ENCODE measurements at regions not wholly inside any gene's neighbourhood (a gene's known extent, or its start where the extent isn't known, plus 50 kb on each side); places are given as distances from the start of the nearest gene placed in this dataset.
A peak's percentile ranks its signal among the peaks of the same experiment; 100 is the strongest.

DNA sequence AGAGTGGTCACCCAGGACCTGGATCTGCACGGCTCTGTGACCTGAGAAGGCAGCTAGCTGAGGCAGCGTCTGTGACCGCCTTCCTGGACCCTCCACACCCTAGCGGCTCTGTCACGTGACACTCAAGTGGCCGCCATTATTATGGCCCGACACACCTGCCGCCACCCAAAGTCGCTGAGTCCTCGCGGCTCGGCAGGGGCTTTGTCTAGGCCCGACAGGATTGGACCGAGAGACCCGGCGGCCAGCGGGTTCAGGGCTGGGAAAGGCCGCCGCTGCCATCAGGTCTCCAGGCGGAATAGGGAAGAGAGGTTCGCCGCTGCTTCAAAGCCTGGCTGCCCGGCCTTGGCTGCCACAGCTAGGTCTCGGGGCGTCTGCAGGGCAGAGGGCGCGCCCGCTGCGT, 1162.5 kb upstream of the LRRTM1 start (continued):
- TF ChIP-seq CREBBP (IDR thresholded peaks at IDR 0.05; ENCODE audit: low read depth, low read length), result no peak
- no peak for TF ChIP-seq NR2F6 (CRISPR knock-in tag; IDR thresholded peaks at IDR 0.05)
- TF ChIP-seq RFX5 (IDR thresholded peaks at IDR 0.05; ENCODE audit: low read depth, low read length), result no peak
- no peak for TF ChIP-seq HNRNPUL1 (IDR thresholded peaks at IDR 0.05; ENCODE audit: low read length)
- TF ChIP-seq ZNF444 (CRISPR knock-in tag; IDR thresholded peaks at IDR 0.05), result no peak
- TF ChIP-seq ZNF717 (CRISPR knock-in tag; IDR thresholded peaks at IDR 0.05), result no peak
- TF ChIP-seq HMGN3 (IDR thresholded peaks at IDR 0.05; ENCODE audit: borderline replicate concordance, extremely low read depth, insufficient read length, low read depth, low read length), result no peak
- TF ChIP-seq, protein P1, sequence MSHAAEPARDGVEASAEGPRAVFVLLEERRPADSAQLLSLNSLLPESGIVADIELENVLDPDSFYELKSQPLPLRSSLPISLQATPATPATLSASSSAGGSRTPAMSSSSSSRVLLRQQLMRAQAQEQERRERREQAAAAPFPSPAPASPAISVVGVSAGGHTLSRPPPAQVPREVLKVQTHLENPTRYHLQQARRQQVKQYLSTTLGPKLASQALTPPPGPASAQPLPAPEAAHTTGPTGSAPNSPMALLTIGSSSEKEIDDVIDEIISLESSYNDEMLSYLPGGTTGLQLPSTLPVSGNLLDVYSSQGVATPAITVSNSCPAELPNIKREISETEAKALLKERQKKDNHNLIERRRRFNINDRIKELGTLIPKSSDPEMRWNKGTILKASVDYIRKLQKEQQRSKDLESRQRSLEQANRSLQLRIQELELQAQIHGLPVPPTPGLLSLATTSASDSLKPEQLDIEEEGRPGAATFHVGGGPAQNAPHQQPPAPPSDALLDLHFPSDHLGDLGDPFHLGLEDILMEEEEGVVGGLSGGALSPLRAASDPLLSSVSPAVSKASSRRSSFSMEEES (CRISPR knock-in tag; IDR thresholded peaks at IDR 0.05), result peak; percentile 92
- no peak for TF ChIP-seq RBM22 (IDR thresholded peaks at IDR 0.05; ENCODE audit: low read depth, low read length, poor library complexity, severe bottlenecking)
- no peak for TF ChIP-seq KAT8 (IDR thresholded peaks at IDR 0.05; ENCODE audit: low read depth)
- no peak for TF ChIP-seq MIER1 (IDR thresholded peaks at IDR 0.05; ENCODE audit: low read depth)
- TF ChIP-seq ZNF551 (CRISPR knock-in tag; IDR thresholded peaks at IDR 0.05), result no peak
- TF ChIP-seq MTF1 (CRISPR knock-in tag; IDR thresholded peaks at IDR 0.05; ENCODE audit: borderline replicate concordance), result no peak
- 0 out of 2 replicates have a peak, but pooled peaks have one; percentile 56 for TF ChIP-seq ERF (CRISPR knock-in tag; IDR thresholded peaks at IDR 0.05)
- no peak for TF ChIP-seq SMAD1 (IDR thresholded peaks at IDR 0.05; ENCODE audit: low read depth, low read length, partially characterized antibody)
- no peak for TF ChIP-seq ZNF586 (CRISPR knock-in tag; conservative IDR thresholded peaks at IDR 0.05)
- TF ChIP-seq DMBX1 (CRISPR knock-in tag; IDR thresholded peaks at IDR 0.05; ENCODE audit: borderline replicate concordance), result peak; percentile 26; the same call in 1 of the 2 replicates
- no peak for TF ChIP-seq ZNF347 (CRISPR knock-in tag; IDR thresholded peaks at IDR 0.05; ENCODE audit: low read depth)
- no peak for TF ChIP-seq BRF1 (IDR thresholded peaks at IDR 0.05; ENCODE audit: borderline replicate concordance, extremely low read depth, insufficient read length)
- TF ChIP-seq POLR2H (tag; IDR thresholded peaks at IDR 0.05; ENCODE audit: low read depth), result no peak
- TF ChIP-seq, protein P2, sequence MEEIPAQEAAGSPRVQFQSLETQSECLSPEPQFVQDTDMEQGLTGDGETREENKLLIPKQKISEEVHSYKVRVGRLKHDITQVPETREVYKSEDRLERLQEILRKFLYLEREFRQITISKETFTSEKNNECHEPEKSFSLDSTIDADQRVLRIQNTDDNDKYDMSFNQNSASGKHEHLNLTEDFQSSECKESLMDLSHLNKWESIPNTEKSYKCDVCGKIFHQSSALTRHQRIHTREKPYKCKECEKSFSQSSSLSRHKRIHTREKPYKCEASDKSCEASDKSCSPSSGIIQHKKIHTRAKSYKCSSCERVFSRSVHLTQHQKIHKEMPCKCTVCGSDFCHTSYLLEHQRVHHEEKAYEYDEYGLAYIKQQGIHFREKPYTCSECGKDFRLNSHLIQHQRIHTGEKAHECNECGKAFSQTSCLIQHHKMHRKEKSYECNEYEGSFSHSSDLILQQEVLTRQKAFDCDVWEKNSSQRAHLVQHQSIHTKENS (CRISPR knock-in tag; IDR thresholded peaks at IDR 0.05), result no peak
- no peak for TF ChIP-seq NCOA6 (IDR thresholded peaks at IDR 0.05)
- TF ChIP-seq, protein P3, sequence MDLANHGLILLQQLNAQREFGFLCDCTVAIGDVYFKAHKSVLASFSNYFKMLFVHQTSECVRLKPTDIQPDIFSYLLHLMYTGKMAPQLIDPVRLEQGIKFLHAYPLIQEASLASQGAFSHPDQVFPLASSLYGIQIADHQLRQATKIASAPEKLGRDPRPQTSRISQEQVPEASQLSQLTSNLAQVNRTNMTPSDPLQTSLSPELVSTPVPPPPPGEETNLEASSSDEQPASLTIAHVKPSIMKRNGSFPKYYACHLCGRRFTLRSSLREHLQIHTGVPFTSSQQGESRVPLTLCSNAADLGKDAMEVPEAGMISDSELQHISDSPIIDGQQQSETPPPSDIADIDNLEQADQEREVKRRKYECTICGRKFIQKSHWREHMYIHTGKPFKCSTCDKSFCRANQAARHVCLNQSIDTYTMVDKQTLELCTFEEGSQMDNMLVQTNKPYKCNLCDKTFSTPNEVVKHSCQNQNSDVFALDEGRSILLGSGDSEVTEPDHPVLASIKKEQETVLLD (IDR thresholded peaks at IDR 0.05), result no peak
- TF ChIP-seq, protein P4, sequence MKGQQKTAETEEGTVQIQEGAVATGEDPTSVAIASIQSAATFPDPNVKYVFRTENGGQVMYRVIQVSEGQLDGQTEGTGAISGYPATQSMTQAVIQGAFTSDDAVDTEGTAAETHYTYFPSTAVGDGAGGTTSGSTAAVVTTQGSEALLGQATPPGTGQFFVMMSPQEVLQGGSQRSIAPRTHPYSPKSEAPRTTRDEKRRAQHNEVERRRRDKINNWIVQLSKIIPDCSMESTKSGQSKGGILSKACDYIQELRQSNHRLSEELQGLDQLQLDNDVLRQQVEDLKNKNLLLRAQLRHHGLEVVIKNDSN (CRISPR knock-in tag; IDR thresholded peaks at IDR 0.05), result peak; percentile 64
- no peak for TF ChIP-seq ZNF124 (CRISPR knock-in tag; IDR thresholded peaks at IDR 0.05)
- TF ChIP-seq NFIC (IDR thresholded peaks at IDR 0.05), result no peak
- no peak for TF ChIP-seq NFRKB (IDR thresholded peaks at IDR 0.05; ENCODE audit: low read depth)
